ENCODE measurements at regions not wholly inside any gene's neighbourhood (a gene's known extent, or its start where the extent isn't known, plus 50 kb on each side); places are given as distances from the start of the nearest gene placed in this dataset.

DNA sequence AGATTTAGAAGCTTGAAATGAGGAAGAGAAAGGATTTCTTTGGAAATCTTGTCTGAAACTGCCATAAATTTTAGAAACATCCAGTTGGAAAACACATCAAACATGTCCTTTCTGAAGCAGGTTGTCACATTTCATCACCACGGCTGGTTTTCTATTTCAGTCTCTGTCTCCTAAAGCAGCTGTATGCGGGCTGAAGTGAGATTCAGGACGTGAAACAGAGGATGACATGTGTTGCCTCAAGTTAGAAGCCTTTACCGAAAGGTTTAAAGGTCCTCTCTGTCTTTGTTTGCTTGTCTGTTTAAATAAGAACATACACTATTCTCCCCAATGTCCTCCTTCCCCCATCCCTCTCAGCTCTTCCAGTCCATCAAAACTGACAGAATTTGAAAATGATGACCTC is 141.9 kb downstream of the SQOR start (continued):
- TF ChIP-seq, protein P1, sequence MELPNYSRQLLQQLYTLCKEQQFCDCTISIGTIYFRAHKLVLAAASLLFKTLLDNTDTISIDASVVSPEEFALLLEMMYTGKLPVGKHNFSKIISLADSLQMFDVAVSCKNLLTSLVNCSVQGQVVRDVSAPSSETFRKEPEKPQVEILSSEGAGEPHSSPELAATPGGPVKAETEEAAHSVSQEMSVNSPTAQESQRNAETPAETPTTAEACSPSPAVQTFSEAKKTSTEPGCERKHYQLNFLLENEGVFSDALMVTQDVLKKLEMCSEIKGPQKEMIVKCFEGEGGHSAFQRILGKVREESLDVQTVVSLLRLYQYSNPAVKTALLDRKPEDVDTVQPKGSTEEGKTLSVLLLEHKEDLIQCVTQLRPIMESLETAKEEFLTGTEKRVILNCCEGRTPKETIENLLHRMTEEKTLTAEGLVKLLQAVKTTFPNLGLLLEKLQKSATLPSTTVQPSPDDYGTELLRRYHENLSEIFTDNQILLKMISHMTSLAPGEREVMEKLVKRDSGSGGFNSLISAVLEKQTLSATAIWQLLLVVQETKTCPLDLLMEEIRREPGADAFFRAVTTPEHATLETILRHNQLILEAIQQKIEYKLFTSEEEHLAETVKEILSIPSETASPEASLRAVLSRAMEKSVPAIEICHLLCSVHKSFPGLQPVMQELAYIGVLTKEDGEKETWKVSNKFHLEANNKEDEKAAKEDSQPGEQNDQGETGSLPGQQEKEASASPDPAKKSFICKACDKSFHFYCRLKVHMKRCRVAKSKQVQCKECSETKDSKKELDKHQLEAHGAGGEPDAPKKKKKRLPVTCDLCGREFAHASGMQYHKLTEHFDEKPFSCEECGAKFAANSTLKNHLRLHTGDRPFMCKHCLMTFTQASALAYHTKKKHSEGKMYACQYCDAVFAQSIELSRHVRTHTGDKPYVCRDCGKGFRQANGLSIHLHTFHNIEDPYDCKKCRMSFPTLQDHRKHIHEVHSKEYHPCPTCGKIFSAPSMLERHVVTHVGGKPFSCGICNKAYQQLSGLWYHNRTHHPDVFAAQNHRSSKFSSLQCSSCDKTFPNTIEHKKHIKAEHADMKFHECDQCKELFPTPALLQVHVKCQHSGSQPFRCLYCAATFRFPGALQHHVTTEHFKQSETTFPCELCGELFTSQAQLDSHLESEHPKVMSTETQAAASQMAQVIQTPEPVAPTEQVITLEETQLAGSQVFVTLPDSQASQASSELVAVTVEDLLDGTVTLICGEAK (IDR thresholded peaks at IDR 0.05; ENCODE audit: borderline replicate concordance) = no peak
- TF ChIP-seq CREM (IDR thresholded peaks at IDR 0.05; ENCODE audit: low read depth) (no peak), TCF3 (IDR thresholded peaks at IDR 0.05; ENCODE audit: borderline replicate concordance, insufficient read depth, low read depth, low read length) (no peak), SREBF1 (IDR thresholded peaks at IDR 0.05; ENCODE audit: low read length) (no peak), RELB (IDR thresholded peaks at IDR 0.05; ENCODE audit: low read depth) (no peak), ZNF274 (IDR thresholded peaks at IDR 0.05; ENCODE audit: insufficient read depth, insufficient read length) (no peak), RAD51 (IDR thresholded peaks at IDR 0.05) (no peak), EZH2 (IDR thresholded peaks at IDR 0.05; ENCODE audit: borderline replicate concordance, control insufficient read depth, low read depth, low read length) (no peak), CBFB (IDR thresholded peaks at IDR 0.05; ENCODE audit: low read depth) (no peak)
- TF ChIP-seq, protein P2, sequence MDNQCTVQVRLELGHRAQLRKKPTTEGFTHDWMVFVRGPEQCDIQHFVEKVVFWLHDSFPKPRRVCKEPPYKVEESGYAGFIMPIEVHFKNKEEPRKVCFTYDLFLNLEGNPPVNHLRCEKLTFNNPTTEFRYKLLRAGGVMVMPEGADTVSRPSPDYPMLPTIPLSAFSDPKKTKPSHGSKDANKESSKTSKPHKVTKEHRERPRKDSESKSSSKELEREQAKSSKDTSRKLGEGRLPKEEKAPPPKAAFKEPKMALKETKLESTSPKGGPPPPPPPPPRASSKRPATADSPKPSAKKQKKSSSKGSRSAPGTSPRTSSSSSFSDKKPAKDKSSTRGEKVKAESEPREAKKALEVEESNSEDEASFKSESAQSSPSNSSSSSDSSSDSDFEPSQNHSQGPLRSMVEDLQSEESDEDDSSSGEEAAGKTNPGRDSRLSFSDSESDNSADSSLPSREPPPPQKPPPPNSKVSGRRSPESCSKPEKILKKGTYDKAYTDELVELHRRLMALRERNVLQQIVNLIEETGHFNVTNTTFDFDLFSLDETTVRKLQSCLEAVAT (IDR thresholded peaks at IDR 0.05) = no peak

All from GM12878 (cell line).